ENCODE measurements at regions not wholly inside any gene's neighbourhood (a gene's known extent, or its start where the extent isn't known, plus 50 kb on each side); places are given as distances from the start of the nearest gene placed in this dataset.

DNA sequence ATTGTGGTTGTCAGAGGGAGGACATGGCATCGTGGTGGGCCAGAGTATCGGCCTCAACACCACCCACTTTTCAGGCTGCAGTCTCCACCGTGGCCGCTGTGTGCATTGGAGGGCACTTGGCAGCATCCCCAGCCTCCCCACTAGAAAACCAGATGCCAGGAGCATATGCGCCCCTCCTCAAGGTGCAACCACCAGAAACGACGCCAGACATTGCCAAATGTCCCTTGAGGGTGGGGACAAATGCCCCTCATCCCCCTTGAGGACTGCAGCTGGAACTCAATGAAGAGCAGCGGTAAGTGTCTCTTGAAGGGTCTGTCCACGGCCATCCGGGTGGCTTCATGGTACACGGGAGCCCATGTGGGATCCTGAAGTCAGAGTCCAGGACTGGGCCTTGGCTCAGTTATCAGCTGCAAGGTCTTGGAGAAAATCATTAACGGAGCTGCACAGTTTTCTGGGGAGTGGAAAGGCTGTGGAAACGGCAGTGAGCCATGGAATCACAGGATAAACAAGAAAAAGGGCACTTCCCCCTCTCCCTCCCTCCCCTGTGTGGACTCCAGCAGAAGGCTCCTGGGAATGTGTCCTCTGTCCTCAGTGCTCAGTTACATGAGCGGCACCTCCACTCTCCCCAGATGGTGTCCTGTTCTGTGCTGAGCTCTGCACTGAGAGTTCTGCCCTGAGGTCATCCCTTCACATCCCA is 324.4 kb upstream of the B3GAT1 start:
- in situ Hi-C loops (cut with MboI; ENCODE audit: low sequenced_read_pairs in 4 of 4): no loop called here
- no peaks in the 10 kb centered on the region for H3K27me3 ChIP-seq
- no peak overlapping the region for H3K27ac ChIP-seq
- H3K36me3 ChIP-seq: no peaks in the 10 kb centered on the region
- no peak for ATAC-seq
- DNase-seq: no peak
- TF ChIP-seq, protein P1, sequence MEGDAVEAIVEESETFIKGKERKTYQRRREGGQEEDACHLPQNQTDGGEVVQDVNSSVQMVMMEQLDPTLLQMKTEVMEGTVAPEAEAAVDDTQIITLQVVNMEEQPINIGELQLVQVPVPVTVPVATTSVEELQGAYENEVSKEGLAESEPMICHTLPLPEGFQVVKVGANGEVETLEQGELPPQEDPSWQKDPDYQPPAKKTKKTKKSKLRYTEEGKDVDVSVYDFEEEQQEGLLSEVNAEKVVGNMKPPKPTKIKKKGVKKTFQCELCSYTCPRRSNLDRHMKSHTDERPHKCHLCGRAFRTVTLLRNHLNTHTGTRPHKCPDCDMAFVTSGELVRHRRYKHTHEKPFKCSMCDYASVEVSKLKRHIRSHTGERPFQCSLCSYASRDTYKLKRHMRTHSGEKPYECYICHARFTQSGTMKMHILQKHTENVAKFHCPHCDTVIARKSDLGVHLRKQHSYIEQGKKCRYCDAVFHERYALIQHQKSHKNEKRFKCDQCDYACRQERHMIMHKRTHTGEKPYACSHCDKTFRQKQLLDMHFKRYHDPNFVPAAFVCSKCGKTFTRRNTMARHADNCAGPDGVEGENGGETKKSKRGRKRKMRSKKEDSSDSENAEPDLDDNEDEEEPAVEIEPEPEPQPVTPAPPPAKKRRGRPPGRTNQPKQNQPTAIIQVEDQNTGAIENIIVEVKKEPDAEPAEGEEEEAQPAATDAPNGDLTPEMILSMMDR (IDR thresholded peaks at IDR 0.05 in 4 of 5, conservative IDR thresholded peaks at IDR 0.05 in 1 of 5): no peak
- TF ChIP-seq POLR2A (IDR thresholded peaks at IDR 0.05): no peak
- no peak overlapping the region for H3K4me3 ChIP-seq
- H3K4me1 ChIP-seq: no peaks in the 10 kb centered on the region
- H3K9me3 ChIP-seq: no peaks in the 10 kb centered on the region
- intact Hi-C loops (cut with DNase I; ENCODE audit: low total_unique reads): no loop called here

DNA sequence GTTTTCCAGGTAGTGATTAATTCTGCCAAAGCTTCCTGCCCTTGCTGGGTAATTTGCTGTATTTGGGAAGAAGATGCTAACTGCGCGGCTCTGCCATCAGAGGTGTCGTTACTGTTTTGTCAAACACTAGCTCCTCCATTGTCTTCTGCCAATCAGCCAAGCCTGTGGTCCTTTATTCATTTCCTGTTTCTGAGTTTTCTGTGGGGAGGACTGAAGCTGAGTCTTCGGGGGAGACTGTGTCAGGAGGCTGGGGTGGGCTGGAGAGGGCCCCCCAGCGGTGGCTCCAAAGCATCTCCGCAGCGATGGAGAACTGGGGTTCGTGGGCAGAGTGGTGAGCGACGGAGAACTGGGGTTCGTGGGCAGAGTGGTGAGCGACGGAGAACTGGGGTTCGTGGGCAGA is 322.9 kb upstream of the B3GAT1 start:
- H3K27me3 ChIP-seq: no peaks in the 10 kb centered on the region
- intact Hi-C loops (cut with DNase I; ENCODE audit: low total_unique reads) (no loop called here), in situ Hi-C loops (cut with MboI; ENCODE audit: low sequenced_read_pairs in 4 of 4) (no loop called here)
- ATAC-seq (no peak), DNase-seq (no peak)
- H3K27ac ChIP-seq: no peak overlapping the region
- no peaks in the 10 kb centered on the region for H3K4me1 ChIP-seq
- no peak for TF ChIP-seq POLR2A (IDR thresholded peaks at IDR 0.05)
- TF ChIP-seq, protein P1 (IDR thresholded peaks at IDR 0.05 in 4 of 5, conservative IDR thresholded peaks at IDR 0.05 in 1 of 5): no peak
- H3K36me3 ChIP-seq: no peaks in the 10 kb centered on the region
- no peak overlapping the region for H3K4me3 ChIP-seq
- H3K9me3 ChIP-seq: no peaks in the 10 kb centered on the region

DNA sequence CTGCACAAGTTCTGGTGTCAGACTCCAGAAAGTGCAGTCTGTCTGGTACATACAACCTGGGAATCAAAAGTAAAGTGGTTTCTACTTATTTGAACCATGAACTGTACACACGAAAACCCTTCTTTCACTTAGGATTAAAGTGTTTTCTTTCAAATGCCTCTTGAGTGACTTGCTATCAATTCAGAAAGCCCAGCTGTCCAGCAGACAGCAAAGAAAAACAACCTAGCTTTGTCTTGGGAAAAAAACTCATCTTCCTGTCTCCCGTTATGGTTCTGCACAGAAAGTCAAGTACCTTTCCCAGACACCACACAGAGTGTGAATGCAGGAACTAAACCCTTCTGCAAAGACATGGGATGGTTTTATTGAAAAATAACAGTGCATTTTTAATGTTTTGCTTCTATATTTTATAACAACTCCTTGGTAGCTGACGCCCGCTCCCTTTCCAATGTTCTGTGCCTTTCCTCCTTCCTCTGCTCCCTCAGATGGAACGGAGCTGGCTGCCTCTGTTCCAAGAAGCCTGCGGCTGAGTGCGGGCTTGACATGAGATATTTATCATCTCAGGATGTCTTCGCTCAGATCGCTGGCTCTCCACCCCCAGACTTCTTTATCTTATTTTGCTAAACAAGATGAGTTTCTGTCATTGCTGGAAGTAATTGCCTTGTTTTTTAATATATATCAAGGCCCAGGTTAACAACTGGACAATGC is 322.3 kb upstream of the B3GAT1 start:
- in situ Hi-C loops (cut with MboI; ENCODE audit: low sequenced_read_pairs in 4 of 4): no loop called here
- H3K27ac ChIP-seq: no peak overlapping the region
- DNase-seq (no peak), ATAC-seq (no peak)
- H3K27me3 ChIP-seq: no peaks in the 10 kb centered on the region
- no peak for TF ChIP-seq POLR2A (IDR thresholded peaks at IDR 0.05)
- TF ChIP-seq, protein P1 (IDR thresholded peaks at IDR 0.05 in 4 of 5, conservative IDR thresholded peaks at IDR 0.05 in 1 of 5): no peak
- intact Hi-C loops (cut with DNase I; ENCODE audit: low total_unique reads): no loop called here
- H3K4me3 ChIP-seq: no peak overlapping the region
- no peaks in the 10 kb centered on the region for H3K36me3 ChIP-seq
- H3K4me1 ChIP-seq: no peaks in the 10 kb centered on the region
- H3K9me3 ChIP-seq: no peaks in the 10 kb centered on the region

DNA sequence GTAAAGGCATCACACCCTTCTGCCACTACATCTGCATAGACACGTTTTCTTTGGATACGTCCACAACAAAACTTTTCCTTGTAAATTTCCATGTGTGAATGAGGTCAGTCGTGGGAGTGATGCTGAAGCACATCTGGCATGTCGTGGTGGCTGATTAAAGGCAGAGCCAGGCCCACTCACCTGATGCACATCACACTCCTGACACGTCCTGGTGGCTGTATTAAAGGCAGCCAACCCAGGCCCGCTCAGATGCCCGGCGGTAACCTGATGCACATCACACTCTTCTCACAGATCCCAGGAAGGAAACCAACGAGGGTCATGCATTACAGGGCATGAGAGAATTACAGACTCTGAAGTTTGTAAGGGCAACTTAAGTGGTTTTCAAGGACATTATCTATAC is 321.6 kb upstream of the B3GAT1 start:
- no peaks in the 10 kb centered on the region for H3K27me3 ChIP-seq
- ATAC-seq: no peak

More for the DNA sequence above, 321.6 kb upstream of the B3GAT1 start:
- TF ChIP-seq, protein P1 (IDR thresholded peaks at IDR 0.05 in 4 of 5, conservative IDR thresholded peaks at IDR 0.05 in 1 of 5): no peak
- no peak for TF ChIP-seq POLR2A (IDR thresholded peaks at IDR 0.05)
- no peak overlapping the region for H3K27ac ChIP-seq
- no peaks in the 10 kb centered on the region for H3K36me3 ChIP-seq
- no peak overlapping the region for H3K4me3 ChIP-seq
- DNase-seq: no peak
- no peaks in the 10 kb centered on the region for H3K4me1 ChIP-seq
- in situ Hi-C loops (cut with MboI; ENCODE audit: low sequenced_read_pairs in 4 of 4) (no loop called here), intact Hi-C loops (cut with DNase I; ENCODE audit: low total_unique reads) (no loop called here)
- H3K9me3 ChIP-seq: no peaks in the 10 kb centered on the region
